ENCODE measurements at regions not wholly inside any gene's neighbourhood (a gene's known extent, or its start where the extent isn't known, plus 50 kb on each side); places are given as distances from the start of the nearest gene placed in this dataset. TPM values are rescaled to one million over a fixed set of nuclear protein-coding genes. Genes with fewer than 3 reads are reported as not detected.

GRCh38 chr9:38118862-38119438 lies 49.9 kb upstream of the SHB start:
- no peaks in the 10 kb centered on the region for H3K79me1 ChIP-seq (ENCODE audit: low read length)
- H4K5ac ChIP-seq (ENCODE audit: low read length) = no peak overlapping the region
- no CpG with 5 or more reads among the region's 8 CpGs for WGBS (ENCODE audit: extremely low coverage, insufficient coverage, low lambda C conversion rate)
- H3K4me2 ChIP-seq (ENCODE audit: low read length) = no peak overlapping the region
- H3K36me3 ChIP-seq (ENCODE audit: control insufficient read depth, insufficient read depth, low read length) = no peaks in the 10 kb centered on the region
- no peak overlapping the region for H3K27ac ChIP-seq (ENCODE audit: low read depth, low read length)
- no peak overlapping the region for H2AK5ac ChIP-seq (ENCODE audit: low read length)
- H3K4me1 ChIP-seq (ENCODE audit: control insufficient read depth, low read depth, low read length) = no peaks in the 10 kb centered on the region
- no peak overlapping the region for H2BK15ac ChIP-seq (replicated peaks; ENCODE audit: low read depth)
- H3K23ac ChIP-seq (ENCODE audit: low read length) = no peak overlapping the region
- H3K18ac ChIP-seq (ENCODE audit: low read length) = no peak overlapping the region
- DNase-seq = no peak
- no peak overlapping the region for H3K9ac ChIP-seq (ENCODE audit: low read length)
- H4K8ac ChIP-seq (ENCODE audit: low read depth, low read length) = no peak overlapping the region
- H3K56ac ChIP-seq (ENCODE audit: low read length) = no peak overlapping the region
- no peak overlapping the region for H2BK5ac ChIP-seq (ENCODE audit: low read length)
- H3K79me2 ChIP-seq (ENCODE audit: control insufficient read depth, insufficient read depth, low read length) = no peaks in the 10 kb centered on the region
- H3K4ac ChIP-seq (ENCODE audit: low read depth, low read length) = no peak overlapping the region
- no peak overlapping the region for H3K4me3 ChIP-seq (ENCODE audit: low read length)
- H2BK120ac ChIP-seq (ENCODE audit: low read depth, low read length) = no peak overlapping the region
- H3K27me3 ChIP-seq (ENCODE audit: insufficient read depth, low read length, poor library complexity) = no peaks in the 10 kb centered on the region

Small RNAs in the stretch of these regions (small RNA-seq; reads per million reads assigned to genes)
- gene RF00096 (ENCODE audit: insufficient read depth) = not detected

All from mesendoderm (in vitro differentiated cells).